HG02610 (cell line): ENCODE measurements at regions not wholly inside any gene's neighbourhood (a gene's known extent, or its start where the extent isn't known, plus 50 kb on each side); places are given as distances from the start of the nearest gene placed in this dataset.

Experiments
- ATAC-seq: cut with Tn5 transposase; IDR thresholded peaks from one replicate; pipeline ENCODE4 v1.9.1; 2021; ENCODE audit warnings: mild to moderate bottlenecking, moderate library complexity; ENCODE audit not compliant: unreplicated experiment

DNA sequence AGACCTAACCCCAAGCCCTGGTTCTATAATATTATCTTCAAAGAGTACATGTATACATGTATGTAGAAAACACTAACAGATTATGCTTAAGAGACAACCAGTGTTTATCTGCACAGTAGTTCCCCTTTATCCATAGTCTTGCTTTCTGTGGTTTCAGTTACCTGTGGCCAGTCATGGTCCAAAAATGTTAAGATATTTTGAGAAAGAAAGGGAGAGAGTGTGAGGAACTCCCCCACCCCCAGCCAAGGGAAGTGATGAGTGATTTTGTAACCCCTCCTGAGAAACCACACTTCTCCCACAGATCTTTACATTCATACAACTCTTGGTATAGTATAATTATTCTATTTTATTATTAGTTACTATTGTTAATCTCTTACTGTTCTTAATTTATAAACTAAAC is 77.3 kb upstream of the CNTN1 start:
- peak; percentile 69 for ATAC-seq

DNA sequence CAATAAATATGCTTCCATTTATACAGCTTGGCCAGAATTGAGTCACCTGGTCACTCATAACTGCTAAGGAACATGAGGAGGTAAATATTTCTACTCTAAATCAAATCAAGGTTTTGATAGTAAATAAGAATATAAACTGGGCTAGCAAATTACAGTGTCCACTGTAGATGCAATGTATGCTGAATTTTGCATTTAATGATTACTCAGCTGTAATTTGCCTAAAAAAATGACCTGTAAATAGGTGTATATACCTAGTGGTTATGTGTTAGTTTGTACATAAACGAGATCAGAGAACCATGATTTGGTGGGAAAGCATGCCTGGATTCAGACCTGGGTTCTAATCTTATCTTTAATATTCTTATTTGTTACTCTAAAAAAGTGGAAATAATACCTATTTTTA is 76.6 kb upstream of the CNTN1 start:
- peak; percentile 22 for ATAC-seq

- no peak for ATAC-seq
Observed at GRCh38 chr12:40616383-40616915, 75.8 kb upstream of the CNTN1 start.

GRCh38 chr12:40618636-40619035 is 73.6 kb upstream of the CNTN1 start:
- ATAC-seq, result no peak

DNA sequence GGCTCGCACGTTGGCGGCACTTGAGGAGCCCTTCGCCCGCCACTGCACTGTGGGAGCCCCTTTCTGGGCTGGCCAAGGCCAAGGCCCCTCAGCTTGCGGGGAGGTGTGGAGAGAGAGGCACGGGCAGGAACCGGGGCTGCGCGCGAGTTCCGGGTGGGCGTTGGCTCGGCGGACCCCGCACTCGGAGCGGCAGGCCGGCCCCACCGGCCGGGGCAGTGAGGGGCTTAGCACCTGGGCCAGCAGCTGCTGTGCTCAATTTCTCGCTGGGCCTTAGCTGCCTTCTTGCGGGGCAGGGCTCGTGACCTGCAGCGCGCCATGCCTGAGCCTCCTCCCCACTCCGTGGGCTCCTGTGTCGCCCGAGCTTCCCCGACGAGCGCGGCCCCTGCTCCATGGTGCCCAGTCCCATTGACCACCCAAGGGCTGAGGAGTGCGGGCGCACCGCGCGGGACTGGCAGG is 71.6 kb upstream of the CNTN1 start:
- no peak for ATAC-seq

GRCh38 chr12:40622246-40622838 is 69.9 kb upstream of the CNTN1 start:
- peak; percentile 65 for ATAC-seq

DNA sequence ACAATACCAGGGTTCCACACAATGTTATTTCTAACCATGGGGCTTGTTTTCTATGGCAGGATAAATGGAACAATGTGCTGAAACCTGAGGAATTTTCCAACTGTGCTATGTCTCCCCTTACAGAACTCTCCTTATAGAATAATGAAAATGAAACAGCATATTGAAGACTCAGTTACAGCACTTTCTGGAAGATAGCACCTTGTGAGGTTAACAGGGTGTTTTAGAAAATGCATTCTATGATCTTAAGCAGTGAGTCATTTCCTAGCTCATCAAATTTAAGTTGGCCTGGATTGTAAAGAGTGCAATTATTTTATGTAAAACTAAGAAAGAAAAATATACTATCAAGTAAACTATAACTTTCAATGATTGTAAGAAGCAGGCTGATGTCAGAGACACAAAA is 60.1 kb upstream of the CNTN1 start:
- ATAC-seq, result no peak

DNA sequence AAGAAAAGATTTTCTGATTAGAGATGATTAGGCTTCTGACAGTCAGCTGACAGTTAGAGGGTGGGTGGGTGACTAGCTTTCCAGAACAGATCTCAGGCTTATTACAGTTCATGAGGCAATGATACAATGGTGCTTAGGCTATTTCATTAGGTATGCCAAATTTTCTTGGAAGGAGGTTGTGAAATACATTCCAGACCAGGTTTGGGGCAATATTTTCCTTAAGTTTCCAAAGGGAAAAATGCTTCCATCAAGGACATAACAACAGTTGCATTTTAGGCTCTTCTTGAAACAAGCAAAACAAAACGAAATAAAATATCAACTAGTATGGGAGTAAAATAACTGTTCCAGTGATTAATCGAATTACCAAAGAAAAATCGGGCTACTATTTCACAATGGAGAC is 59.3 kb upstream of the CNTN1 start:
- ATAC-seq, result no peak

GRCh38 chr12:40634517-40635131 is 57.6 kb upstream of the CNTN1 start:
- no peak for ATAC-seq

DNA sequence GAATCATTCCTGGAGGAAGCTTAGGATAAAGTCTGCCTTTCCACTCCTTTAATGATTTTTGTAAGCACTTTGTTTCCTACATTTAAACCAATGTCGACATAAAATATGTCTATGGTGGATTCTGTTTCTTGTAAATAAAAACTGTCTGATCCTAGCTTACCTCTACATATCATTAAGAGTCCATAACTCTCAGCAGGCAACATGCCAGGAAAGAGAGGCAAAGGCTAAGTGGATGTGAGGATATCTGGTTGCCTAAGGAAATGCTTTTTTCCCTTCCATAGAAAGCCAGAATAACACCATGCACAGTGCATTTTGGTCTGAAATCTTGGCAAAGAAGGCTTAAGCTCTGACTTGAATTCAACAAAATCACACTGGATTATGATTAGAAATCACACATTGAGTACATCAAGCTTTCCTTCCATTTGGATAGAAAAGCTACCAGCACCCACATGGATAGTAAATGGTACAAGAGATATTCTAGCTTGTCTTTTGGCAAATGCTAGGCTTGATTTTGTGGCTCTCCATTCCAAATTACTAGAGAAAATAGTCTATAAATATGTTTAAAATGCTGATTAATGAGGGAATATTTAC is 57.0 kb upstream of the CNTN1 start:
- ATAC-seq, result no peak
